Vagina (tissue), 2 donors: ENCODE measurements at regions not wholly inside any gene's neighbourhood (a gene's known extent, or its start where the extent isn't known, plus 50 kb on each side); places are given as distances from the start of the nearest gene placed in this dataset.

Experiments used
- CTCF ChIP-seq, 3 experiments: fragments of 450-650 bp in 2 of 3; fragments of 200-600 bp in 1 of 3; sonication (generic) in 1 of 3; IDR thresholded peaks; one replicate each; pipeline ENCODE4 v1.5.1; 2017 to 2019; ENCODE audit warnings: antibody characterized with exemption in 3 of 3, mild to moderate bottlenecking in 2 of 3, moderate library complexity in 2 of 3
- POLR2A ChIP-seq, 2 donors: fragments of 450-650 bp; IDR thresholded peaks; one replicate each; pipeline ENCODE4 v1.6.1; 2017; ENCODE audit warnings: antibody characterized with exemption in 2 of 2, mild to moderate bottlenecking in 2 of 2, moderate library complexity in 2 of 2

GRCh38 chr1:70807088-70807664 is 240.4 kb downstream of the PTGER3 start:
- TF ChIP-seq CTCF (IDR thresholded peaks at IDR 0.05), result no peak
- no peak for TF ChIP-seq POLR2A (IDR thresholded peaks at IDR 0.05)
